RCC 7860 (cell line): ENCODE measurements at regions not wholly inside any gene's neighbourhood (a gene's known extent, or its start where the extent isn't known, plus 50 kb on each side); places are given as distances from the start of the nearest gene placed in this dataset.
"Not testable (repeated sequence)": the region's sequence is repeated elsewhere in the genome, so short reads cannot be mapped to it uniquely, and the experiment has no call there.

Experiments
- DNase-seq: peaks from one replicate; pipeline ENCODE4 v3.0.0-alpha.2; 2015; ENCODE audit warnings: low spot score
- FAIRE-seq: peaks from 2 replicates; lab custom pipeline; 2012; peaks lifted over from hg19 to GRCh38; lab: Jason Lieb, UNC

- FAIRE-seq (no peak), DNase-seq (no peak)
Observed at GRCh38 chr21:17738176-17738953, 80.8 kb downstream of the C21orf91 start.

DNA sequence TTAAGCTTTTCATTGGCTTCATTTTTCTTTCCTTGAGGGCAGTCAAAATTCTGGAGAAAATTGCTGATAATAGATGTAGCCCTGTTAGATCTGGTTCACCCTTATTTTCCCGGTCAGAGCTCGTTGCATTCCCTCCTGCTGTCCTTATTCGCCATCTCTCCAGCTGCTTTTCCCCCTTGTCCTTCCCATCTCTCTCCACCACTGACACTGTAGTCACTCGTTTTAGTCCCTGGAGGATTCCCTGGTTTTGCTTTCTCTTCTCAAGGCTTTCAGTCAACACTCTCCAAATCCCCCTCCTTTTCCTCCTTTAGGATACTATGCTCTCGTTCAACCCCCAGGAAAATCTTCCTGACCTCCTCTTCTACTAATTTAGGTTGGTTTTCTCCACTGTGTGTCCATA lies 83.1 kb downstream of the C21orf91 start:
- DNase-seq (no peak), FAIRE-seq (no peak)

- FAIRE-seq (no peak), DNase-seq (no peak)
Observed at GRCh38 chr21:17733209-17733608, 85.9 kb downstream of the C21orf91 start.

DNA sequence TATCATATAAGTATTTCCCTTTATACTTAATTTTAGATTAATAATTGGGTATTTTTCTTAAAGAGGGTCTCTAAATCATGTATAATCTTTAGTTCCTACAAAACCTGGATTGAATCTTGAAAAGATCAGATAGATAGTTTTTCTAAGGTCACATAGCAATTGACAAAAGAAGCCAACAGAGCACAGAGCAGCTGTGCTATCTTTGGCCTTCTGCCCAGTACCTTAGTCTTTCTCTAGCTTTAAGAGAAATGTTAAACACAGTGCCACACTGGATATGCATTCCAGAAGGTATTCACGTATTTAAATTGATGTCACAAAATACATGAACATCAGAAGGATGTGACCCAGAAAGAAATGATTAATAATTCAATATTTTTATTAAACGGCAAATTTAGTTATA lies 86.8 kb downstream of the C21orf91 start:
- FAIRE-seq (no peak), DNase-seq (no peak)

DNA sequence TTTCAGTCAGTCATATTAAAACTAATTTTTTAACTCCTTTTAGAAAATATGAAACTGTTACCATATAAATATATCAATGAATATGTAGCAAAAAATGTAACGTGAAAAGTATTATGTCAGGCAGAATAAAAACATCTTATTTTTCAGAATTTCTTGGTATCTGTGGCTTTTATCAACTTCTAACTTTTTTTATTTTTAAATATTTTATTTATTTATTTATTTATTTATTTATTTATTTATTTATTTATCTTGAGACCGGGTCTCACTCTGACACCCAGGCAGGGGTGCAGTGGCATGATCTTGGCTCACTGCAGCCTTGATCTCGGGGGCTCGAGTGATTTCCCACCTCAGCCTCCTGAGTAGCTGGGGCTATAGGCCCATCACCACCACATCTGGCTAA lies 87.6 kb downstream of the C21orf91 start:
- FAIRE-seq, result peak; percentile 27
- no peak for DNase-seq

GRCh38 chr21:17730782-17731181 lies 88.4 kb downstream of the C21orf91 start:
- FAIRE-seq (no peak), DNase-seq (no peak)

GRCh38 chr21:17729455-17729854 lies 89.7 kb downstream of the C21orf91 start:
- DNase-seq (no peak), FAIRE-seq (no peak)

DNA sequence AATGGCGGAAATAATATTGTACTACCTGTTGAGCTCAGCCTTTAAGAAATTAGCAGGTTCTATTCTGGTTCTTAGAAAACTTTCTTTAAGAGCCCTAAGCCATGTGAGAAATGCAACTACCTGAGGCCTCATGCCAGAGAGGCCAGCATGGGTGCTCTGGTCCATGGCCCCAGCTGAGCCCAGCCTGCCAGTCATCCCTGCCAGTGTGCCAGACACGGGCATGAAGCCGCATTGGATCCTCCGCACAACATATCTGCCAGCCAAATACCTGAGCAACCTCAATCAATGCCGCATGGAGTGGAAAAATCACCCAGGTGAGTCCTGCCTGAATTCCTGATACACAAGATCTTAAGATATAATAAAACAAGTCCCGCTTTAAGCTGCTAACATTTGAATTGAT lies 91.8 kb downstream of the C21orf91 start:
- DNase-seq, result no peak
- no peak for FAIRE-seq

DNA sequence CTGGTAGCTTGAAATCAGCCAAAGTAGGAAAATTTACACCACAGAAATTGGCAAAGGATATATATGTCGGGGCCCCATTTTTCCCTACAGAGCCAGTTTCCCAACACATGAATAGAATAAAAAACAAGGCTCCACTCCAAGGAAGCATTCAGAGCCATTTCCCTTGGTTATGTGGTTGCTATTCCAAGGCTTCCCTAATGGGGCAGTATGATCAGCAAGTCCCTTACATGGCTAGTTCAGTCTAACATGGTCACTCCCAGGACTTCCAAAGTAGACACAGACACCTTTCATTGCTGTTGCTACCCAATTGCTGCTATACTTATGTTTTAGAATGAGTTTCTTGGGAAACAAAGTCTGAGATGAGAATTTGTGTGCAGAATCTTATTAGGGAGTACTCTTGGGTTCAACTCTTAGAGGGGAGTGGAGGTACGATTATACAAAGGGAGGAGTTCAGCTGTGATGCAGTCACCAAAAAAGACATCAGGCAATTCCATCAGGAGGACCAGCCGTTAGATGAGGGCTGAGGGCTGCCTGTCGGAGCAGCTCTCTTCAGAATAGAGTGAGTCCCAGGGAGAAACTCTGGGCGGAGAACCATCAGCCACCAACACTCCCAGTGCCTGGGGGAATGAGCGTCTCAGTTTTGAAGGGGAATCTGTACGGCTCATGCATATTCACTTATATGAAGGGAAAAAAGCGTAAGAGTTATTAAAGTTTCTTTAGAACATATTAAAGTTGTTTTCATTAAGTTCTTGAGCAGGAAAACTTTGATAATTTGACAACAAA lies 92.9 kb downstream of the C21orf91 start:
- FAIRE-seq (no peak), DNase-seq (no peak)

GRCh38 chr21:17725339-17725738 lies 93.8 kb downstream of the C21orf91 start:
- no peak for FAIRE-seq
- no peak for DNase-seq

DNA sequence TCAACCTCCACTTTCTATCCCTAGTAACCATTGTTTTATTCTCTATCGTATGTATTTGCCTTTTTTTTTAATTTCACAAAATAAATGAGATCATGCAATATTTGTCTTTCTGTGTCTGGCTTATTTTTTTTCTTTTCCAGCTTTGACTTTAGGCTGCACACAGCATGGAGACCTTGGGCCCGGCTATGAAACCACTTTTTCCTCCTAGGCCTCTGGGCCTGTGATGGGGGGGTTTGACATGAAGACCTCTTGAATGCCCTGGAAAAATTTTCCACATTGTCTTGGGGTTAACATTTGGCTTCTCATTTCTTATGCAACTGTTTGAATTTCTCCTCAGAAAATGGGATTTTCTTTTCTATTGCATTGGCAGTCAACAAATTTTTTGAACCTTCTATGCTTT lies 100.2 kb upstream of the BTG3 start:
- DNase-seq (no peak), FAIRE-seq (no peak)

DNA sequence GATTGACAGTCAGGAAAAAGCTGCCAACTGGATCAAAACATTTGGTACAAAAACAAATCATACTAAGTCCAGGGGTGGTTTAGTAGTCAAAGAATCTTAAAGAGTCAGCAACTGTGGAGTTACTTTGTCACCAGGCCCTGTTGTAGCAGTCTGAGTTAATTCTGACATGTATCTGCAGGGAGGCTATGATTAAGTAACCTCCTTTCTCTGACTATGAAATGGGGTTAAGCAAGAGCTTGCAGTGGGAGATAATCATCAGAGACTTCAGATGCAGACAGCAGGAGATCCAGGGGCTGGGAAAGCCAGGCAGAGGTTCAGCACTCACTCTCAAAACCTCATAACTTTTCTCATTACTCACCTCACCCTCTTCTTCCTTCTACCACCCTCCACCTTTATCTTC lies 99.2 kb upstream of the BTG3 start:
- no peak for DNase-seq
- no peak for FAIRE-seq

- no peak for DNase-seq
- FAIRE-seq, result no peak
Observed at GRCh38 chr21:17709266-17709611, 96.5 kb upstream of the BTG3 start.

DNA sequence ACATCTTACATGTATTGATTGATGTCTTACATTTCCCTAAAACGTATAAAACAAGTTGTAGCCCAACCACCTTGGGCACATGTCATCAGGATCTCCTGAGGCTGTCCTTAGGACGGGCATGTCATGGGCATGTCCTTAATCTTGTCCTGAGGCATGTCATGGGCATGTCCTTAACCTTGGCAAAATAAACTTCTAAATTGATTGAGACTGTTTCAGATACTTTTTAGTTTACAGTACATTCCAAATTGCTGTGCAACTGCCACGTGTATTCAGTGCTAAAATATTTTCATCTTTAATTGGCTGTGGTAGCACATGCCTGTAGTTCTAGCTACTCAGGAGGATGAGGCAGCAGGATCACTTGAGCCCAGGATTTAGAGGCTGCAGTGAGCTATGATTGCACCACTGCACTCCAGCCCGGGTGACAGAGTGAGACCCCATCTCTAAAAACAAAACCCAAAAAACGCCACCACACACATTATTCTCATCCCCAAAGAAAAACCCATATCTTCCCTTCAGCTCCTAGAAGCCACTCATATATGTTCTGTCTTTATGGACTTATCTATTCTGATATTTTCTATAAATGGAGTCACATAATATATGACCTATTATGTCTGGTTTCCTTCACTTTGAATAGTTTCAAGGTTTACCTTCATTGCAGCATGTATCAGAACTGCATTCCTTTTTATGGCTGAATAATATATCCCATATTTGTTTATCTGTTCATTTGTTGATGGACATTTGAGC lies 96.0 kb upstream of the BTG3 start:
- no peak for DNase-seq
- no peak for FAIRE-seq

DNA sequence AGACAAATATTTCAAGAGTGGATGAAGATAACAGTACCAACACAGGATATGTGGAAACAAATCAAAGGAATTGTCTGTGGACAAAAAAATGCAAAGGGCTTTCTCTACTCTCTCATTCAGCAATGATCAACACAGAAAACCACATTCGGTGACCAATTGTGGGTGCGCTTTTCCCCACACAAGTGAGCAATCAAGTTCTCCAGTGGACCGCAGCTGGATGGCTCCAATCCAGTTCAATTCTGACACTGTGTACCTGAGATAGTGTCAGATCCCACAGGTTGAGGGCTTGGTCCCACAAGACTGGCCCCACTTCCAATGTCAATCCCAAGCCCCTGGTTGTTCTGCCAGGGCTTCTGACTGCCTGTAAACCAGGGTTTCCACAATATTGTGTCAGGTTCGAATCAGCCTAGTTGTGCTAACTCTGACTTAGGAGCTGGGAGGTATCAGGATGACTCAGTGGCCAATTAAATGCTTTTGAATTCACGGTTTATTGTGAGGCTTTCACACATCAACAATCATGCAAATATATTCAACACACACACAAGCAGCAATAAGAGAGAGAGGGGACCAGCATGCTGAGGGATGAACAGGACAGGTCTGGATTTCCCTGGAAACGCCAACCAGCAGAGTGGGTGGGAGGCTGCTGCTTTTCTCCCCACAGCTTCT lies 87.0 kb upstream of the BTG3 start:
- DNase-seq, result no peak
- no peak for FAIRE-seq

GRCh38 chr21:17697473-17697872 lies 84.8 kb upstream of the BTG3 start:
- FAIRE-seq (no peak), DNase-seq (no peak)

- not testable (repeated sequence) for FAIRE-seq, DNase-seq
Observed at GRCh38 chr21:17694416-17694815, 81.7 kb upstream of the BTG3 start.

DNA sequence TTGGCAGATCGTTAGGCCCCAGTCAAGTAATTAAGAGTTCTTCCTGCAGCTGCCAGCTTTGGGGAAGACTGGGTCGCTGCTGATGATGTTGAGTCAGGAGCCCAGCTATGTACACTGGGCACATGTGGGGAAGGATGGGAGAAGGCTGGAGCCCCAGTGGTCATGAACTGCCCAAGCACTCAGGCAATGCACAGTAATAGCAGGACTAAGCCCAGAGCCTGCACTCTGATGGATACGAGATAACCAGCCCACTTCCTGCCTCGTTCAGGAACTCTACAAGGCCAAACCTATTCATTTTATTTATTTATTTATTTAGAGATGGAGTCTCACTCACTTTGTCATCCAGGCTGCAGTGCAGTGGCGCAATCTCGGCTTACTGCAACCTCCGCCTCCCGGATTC lies 81.1 kb upstream of the BTG3 start:
- no peak for DNase-seq
- no peak for FAIRE-seq

DNA sequence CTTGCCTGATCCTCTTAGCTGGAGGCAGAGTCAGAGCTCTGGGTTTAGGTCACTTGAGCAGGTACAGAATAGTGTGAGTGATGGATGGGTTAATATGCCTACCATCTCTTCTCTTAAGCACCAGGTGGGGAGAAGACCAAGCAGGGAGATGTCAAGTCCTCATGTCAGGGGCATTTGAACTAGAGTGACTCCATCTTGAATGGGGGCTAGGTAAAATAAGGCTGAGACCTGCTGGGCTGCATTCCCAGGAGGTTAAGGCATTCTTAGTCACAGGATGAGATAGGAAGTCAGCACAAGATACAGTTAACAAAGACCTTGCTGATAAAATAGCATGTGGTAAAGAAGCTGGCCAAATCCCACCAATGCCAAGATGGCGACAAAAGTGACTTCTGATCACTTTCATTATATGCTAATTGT lies 77.4 kb upstream of the BTG3 start:
- FAIRE-seq (no peak), DNase-seq (no peak)

- FAIRE-seq (no peak), DNase-seq (no peak)
Observed at GRCh38 chr21:17688912-17689874, 76.5 kb upstream of the BTG3 start.
